Smooth muscle cell (in vitro differentiated cells): ENCODE measurements at regions not wholly inside any gene's neighbourhood (a gene's known extent, or its start where the extent isn't known, plus 50 kb on each side); places are given as distances from the start of the nearest gene placed in this dataset.

Source experiments
- DNase-seq: peaks from one replicate; lab custom pipeline; 2025; ENCODE audit not compliant: unreplicated experiment; lab: John Stamatoyannopoulos, UW
- H2AFZ ChIP-seq: fragments of 200-600 bp; sonication (generic); 2 replicates; pipeline ENCODE4 v1.6.0; 2016; ENCODE audit warnings: antibody characterized with exemption, low read depth, mild to moderate bottlenecking
- H3F3A ChIP-seq: fragments of 200-600 bp; sonication (generic); 2 replicates; pipeline ENCODE4 v1.6.0; 2017; ENCODE audit warnings: antibody characterized with exemption, low read depth
- H3K27ac ChIP-seq: fragments of 200-600 bp; sonication (generic); 2 replicates; pipeline ENCODE4 v1.5.1; 2016; ENCODE audit warnings: low read depth, mild to moderate bottlenecking
- H3K27me3 ChIP-seq: fragments of 200-600 bp; sonication (generic); 2 replicates; pipeline ENCODE4 v1.6.1; 2016; ENCODE audit warnings: low read depth, mild to moderate bottlenecking
- H3K36me3 ChIP-seq: fragments of 200-600 bp; sonication (generic); 2 replicates; pipeline ENCODE4 v1.5.1; 2016; ENCODE audit warnings: low read depth
- H3K4me1 ChIP-seq: fragments of 200-600 bp; sonication (generic); 2 replicates; pipeline ENCODE4 v1.5.1; 2016; ENCODE audit warnings: low read depth
- H3K4me2 ChIP-seq: fragments of 200-600 bp; sonication (generic); 2 replicates; pipeline ENCODE4 v1.6.0; 2016; ENCODE audit warnings: mild to moderate bottlenecking
- H3K4me3 ChIP-seq: fragments of 200-600 bp; sonication (generic); 2 replicates; pipeline ENCODE4 v1.5.1; 2016; ENCODE audit warnings: mild to moderate bottlenecking
- H3K79me2 ChIP-seq: fragments of 200-600 bp; sonication (generic); 2 replicates; pipeline ENCODE4 v1.6.0; 2016; ENCODE audit warnings: low read depth, mild to moderate bottlenecking
- H3K9ac ChIP-seq: fragments of 200-600 bp; sonication (generic); 2 replicates; pipeline ENCODE4 v1.6.0; 2016; ENCODE audit warnings: low read depth
- H3K9me3 ChIP-seq: fragments of 200-600 bp; sonication (generic); replicated peaks from 2 replicates; pipeline ENCODE4 v1.5.1; 2016; ENCODE audit warnings: low read depth
- H4K20me1 ChIP-seq: fragments of 200-600 bp; sonication (generic); 2 replicates; pipeline ENCODE4 v1.6.0; 2016; ENCODE audit warnings: low read depth
- WGBS: methylation state at CpG from one replicate; pipeline ENCODE4 v1.1.7; 2016; ENCODE audit warnings: low lambda C conversion rate; 5-methylcytosine and 5-hydroxymethylcytosine counted together
- TF ChIP-seq, protein P1 (sequence below): fragments of 200-600 bp; sonication (generic); IDR thresholded peaks from 2 replicates; pipeline ENCODE4 v1.5.1; 2017; ENCODE audit warnings: borderline replicate concordance, mild to moderate bottlenecking, antibody characterized with exemption; ENCODE audit not compliant: insufficient read depth, poor library complexity, severe bottlenecking

- Histone ChIP-seq H3K9ac (no peak overlapping the region), H3K4me2 (no peak overlapping the region), H3K79me2 (no peaks in the 10 kb centered on the region), H3K36me3 (no peaks in the 10 kb centered on the region), H3K27me3 (no peaks in the 10 kb centered on the region), H2AFZ (no peak overlapping the region), H3K4me3 (no peak overlapping the region), H3K4me1 (peaks cover 3% of the 10 kb centered on the region), H4K20me1 (no peaks in the 10 kb centered on the region), H3K9me3 (no peaks in the 10 kb centered on the region), H3K27ac (no peak overlapping the region), H3F3A (no peaks in the 10 kb centered on the region)
- 98% methylated on average over 3 of the region's 3 CpGs for WGBS
- DNase-seq = no peak
- TF ChIP-seq, protein P1, sequence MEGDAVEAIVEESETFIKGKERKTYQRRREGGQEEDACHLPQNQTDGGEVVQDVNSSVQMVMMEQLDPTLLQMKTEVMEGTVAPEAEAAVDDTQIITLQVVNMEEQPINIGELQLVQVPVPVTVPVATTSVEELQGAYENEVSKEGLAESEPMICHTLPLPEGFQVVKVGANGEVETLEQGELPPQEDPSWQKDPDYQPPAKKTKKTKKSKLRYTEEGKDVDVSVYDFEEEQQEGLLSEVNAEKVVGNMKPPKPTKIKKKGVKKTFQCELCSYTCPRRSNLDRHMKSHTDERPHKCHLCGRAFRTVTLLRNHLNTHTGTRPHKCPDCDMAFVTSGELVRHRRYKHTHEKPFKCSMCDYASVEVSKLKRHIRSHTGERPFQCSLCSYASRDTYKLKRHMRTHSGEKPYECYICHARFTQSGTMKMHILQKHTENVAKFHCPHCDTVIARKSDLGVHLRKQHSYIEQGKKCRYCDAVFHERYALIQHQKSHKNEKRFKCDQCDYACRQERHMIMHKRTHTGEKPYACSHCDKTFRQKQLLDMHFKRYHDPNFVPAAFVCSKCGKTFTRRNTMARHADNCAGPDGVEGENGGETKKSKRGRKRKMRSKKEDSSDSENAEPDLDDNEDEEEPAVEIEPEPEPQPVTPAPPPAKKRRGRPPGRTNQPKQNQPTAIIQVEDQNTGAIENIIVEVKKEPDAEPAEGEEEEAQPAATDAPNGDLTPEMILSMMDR = no peak
Measured at GRCh38 chr3:147900851-147901250, 491.7 kb downstream of the ZIC1 start.

GRCh38 chr3:147903026-147903425 lies 493.9 kb downstream of the ZIC1 start:
- Histone ChIP-seq H3K36me3 (no peaks in the 10 kb centered on the region), H3K4me1 (peaks cover 3% of the 10 kb centered on the region), H3K79me2 (no peaks in the 10 kb centered on the region), H2AFZ (no peak overlapping the region), H3K9me3 (no peaks in the 10 kb centered on the region), H3K9ac (no peak overlapping the region), H4K20me1 (no peaks in the 10 kb centered on the region), H3K4me2 (no peak overlapping the region), H3F3A (no peaks in the 10 kb centered on the region), H3K27ac (no peak overlapping the region), H3K27me3 (no peaks in the 10 kb centered on the region), H3K4me3 (no peak overlapping the region)
- DNase-seq = no peak
- 75% methylated on average over 4 of the region's 4 CpGs for WGBS
- TF ChIP-seq, protein P1 = no peak

GRCh38 chr3:147904421-147904820 lies 495.3 kb downstream of the ZIC1 start:
- no peak for DNase-seq
- Histone ChIP-seq H3K27me3 (no peaks in the 10 kb centered on the region), H3K4me1 (peaks cover 3% of the 10 kb centered on the region), H3F3A (no peaks in the 10 kb centered on the region), H3K4me2 (no peak overlapping the region), H3K79me2 (no peaks in the 10 kb centered on the region), H3K27ac (no peak overlapping the region), H3K9me3 (no peaks in the 10 kb centered on the region), H4K20me1 (no peaks in the 10 kb centered on the region), H3K4me3 (no peak overlapping the region), H3K9ac (no peak overlapping the region), H3K36me3 (no peaks in the 10 kb centered on the region), H2AFZ (no peak overlapping the region)
- WGBS = 90% methylated on average over 3 of the region's 3 CpGs
- TF ChIP-seq, protein P1 = no peak

- Histone ChIP-seq H3K4me1 (peaks cover 3% of the 10 kb centered on the region), H4K20me1 (no peaks in the 10 kb centered on the region), H2AFZ (no peak overlapping the region), H3K9me3 (no peaks in the 10 kb centered on the region), H3K4me2 (no peak overlapping the region), H3K9ac (no peak overlapping the region), H3K27ac (no peak overlapping the region), H3F3A (no peaks in the 10 kb centered on the region), H3K27me3 (no peaks in the 10 kb centered on the region), H3K4me3 (no peak overlapping the region), H3K79me2 (no peaks in the 10 kb centered on the region), H3K36me3 (no peaks in the 10 kb centered on the region)
- TF ChIP-seq, protein P1 = no peak
- 84% methylated on average over 2 of the region's 2 CpGs for WGBS
- DNase-seq = no peak
Measured at GRCh38 chr3:147906285-147906684, 497.1 kb downstream of the ZIC1 start.
